NT2/D1 (cell line): ENCODE measurements at regions not wholly inside any gene's neighbourhood (a gene's known extent, or its start where the extent isn't known, plus 50 kb on each side); places are given as distances from the start of the nearest gene placed in this dataset.

ENCODE experiments used
- DNase-seq: peaks from one replicate; pipeline ENCODE4 v3.0.0-alpha.2; 2011; ENCODE audit warnings: low read depth, low spot score
- H3K27me3 ChIP-seq: 2 replicates; pipeline ENCODE4 v1.6.0; 2011; ENCODE audit warnings: mild to moderate bottlenecking; ENCODE audit not compliant: insufficient read length, insufficient read depth
- H3K36me3 ChIP-seq: 2 replicates; pipeline ENCODE4 v1.6.1; 2011; ENCODE audit warnings: mild to moderate bottlenecking, low read length, mixed read lengths; ENCODE audit not compliant: insufficient read depth, insufficient read length
- H3K4me1 ChIP-seq: 2 replicates; pipeline ENCODE4 v1.5.1; 2011; ENCODE audit not compliant: insufficient read depth, insufficient read length
- H3K4me3 ChIP-seq: 2 replicates; pipeline ENCODE4 v1.5.1; 2011; ENCODE audit warnings: low read depth; ENCODE audit not compliant: insufficient read length
- H3K9ac ChIP-seq: 2 replicates; pipeline ENCODE4 v1.6.0; 2011; ENCODE audit warnings: low read depth; ENCODE audit not compliant: insufficient read length
- H3K9me3 ChIP-seq: 2 replicates; pipeline ENCODE4 v1.5.1; 2011; ENCODE audit warnings: mild to moderate bottlenecking, low read length; ENCODE audit not compliant: insufficient read depth
- SUZ12 ChIP-seq: IDR thresholded peaks from 2 replicates; pipeline ENCODE4 v1.6.1; 2011; ENCODE audit not compliant: insufficient read length, insufficient read depth; ENCODE audit errors: extremely low read depth
- YY1 ChIP-seq: IDR thresholded peaks from 2 replicates; pipeline ENCODE4 v1.6.1; 2011; ENCODE audit not compliant: insufficient read length, insufficient read depth
- ZNF274 ChIP-seq: IDR thresholded peaks from 2 replicates; pipeline ENCODE4 v1.6.1; 2011; ENCODE audit warnings: mild to moderate bottlenecking, low read depth, low read length

GRCh38 chr14:25231004-25231403, 181.1 kb upstream of the STXBP6 start:
- H3K4me1 ChIP-seq: no peaks in the 10 kb centered on the region
- no peaks in the 10 kb centered on the region for H3K27me3 ChIP-seq
- H3K4me3 ChIP-seq: no peak overlapping the region
- H3K9ac ChIP-seq: no peak overlapping the region
- H3K36me3 ChIP-seq: no peaks in the 10 kb centered on the region
- no peak for DNase-seq
- TF ChIP-seq YY1: no peak
- TF ChIP-seq SUZ12: no peak
- no peak for TF ChIP-seq ZNF274
- H3K9me3 ChIP-seq: no peaks in the 10 kb centered on the region

GRCh38 chr14:25226214-25226613, 176.3 kb upstream of the STXBP6 start:
- no peak overlapping the region for H3K9ac ChIP-seq
- H3K36me3 ChIP-seq: no peaks in the 10 kb centered on the region
- no peaks in the 10 kb centered on the region for H3K27me3 ChIP-seq
- no peak for TF ChIP-seq ZNF274
- no peak for TF ChIP-seq SUZ12
- no peak for TF ChIP-seq YY1
- no peaks in the 10 kb centered on the region for H3K9me3 ChIP-seq
- H3K4me1 ChIP-seq: no peaks in the 10 kb centered on the region
- no peak for DNase-seq
- no peak overlapping the region for H3K4me3 ChIP-seq

DNA sequence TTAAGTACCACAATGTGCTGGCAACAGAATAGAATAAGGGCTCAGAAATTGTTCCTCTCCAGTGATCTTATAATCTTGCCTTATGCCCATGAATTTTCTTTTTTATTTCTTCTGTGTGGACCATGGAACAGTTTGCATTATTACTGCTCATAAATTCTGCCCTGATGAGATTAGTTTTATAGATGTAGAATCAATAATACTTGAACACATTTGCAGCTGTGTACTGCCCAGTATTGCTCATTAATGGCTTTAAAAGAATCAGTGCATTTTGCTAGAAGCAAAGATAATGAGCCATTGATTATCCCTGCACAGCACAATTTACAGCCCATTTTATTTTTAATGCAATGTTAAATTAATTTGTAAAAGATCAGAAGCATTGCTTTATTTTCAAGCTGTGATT, 172.3 kb upstream of the STXBP6 start:
- Histone ChIP-seq H3K9ac (no peak overlapping the region), H3K27me3 (no peaks in the 10 kb centered on the region), H3K4me3 (no peak overlapping the region), H3K4me1 (no peaks in the 10 kb centered on the region), H3K36me3 (no peaks in the 10 kb centered on the region), H3K9me3 (no peaks in the 10 kb centered on the region)
- TF ChIP-seq SUZ12 (no peak), YY1 (no peak), ZNF274 (no peak)
- DNase-seq: no peak

- TF ChIP-seq YY1 (no peak), ZNF274 (no peak), SUZ12 (no peak)
- Histone ChIP-seq H3K27me3 (no peaks in the 10 kb centered on the region), H3K4me3 (no peak overlapping the region), H3K36me3 (no peaks in the 10 kb centered on the region), H3K9ac (no peak overlapping the region), H3K9me3 (no peaks in the 10 kb centered on the region), H3K4me1 (no peaks in the 10 kb centered on the region)
- DNase-seq: no peak
Observed at GRCh38 chr14:25220514-25220913, 170.6 kb upstream of the STXBP6 start.

DNA sequence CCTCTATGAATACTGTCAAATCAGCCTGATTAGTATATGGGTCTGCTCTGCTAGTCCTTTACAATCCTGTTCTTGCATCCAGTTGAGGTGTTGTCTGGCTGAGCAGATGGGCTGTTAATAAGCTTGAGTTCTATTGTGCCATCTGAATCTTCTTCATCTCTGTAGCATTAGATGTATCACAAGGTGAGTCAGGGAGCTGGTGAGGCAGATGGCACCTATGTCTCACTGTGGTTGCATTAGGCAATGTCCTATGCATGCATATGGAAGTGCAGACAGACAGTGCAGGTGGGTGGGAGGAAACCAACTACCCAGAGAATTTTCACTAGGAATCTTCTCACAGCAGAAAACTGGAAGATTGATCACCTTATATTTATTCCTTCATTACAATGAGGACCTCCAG, 165.7 kb upstream of the STXBP6 start:
- DNase-seq: no peak
- no peaks in the 10 kb centered on the region for H3K36me3 ChIP-seq
- H3K9ac ChIP-seq: no peak overlapping the region
- TF ChIP-seq YY1 (no peak), ZNF274 (no peak), SUZ12 (no peak)
- H3K4me3 ChIP-seq: no peak overlapping the region
- no peaks in the 10 kb centered on the region for H3K4me1 ChIP-seq
- no peaks in the 10 kb centered on the region for H3K9me3 ChIP-seq
- H3K27me3 ChIP-seq: no peaks in the 10 kb centered on the region

- Histone ChIP-seq H3K9me3 (no peaks in the 10 kb centered on the region), H3K4me3 (no peak overlapping the region), H3K27me3 (no peaks in the 10 kb centered on the region), H3K36me3 (no peaks in the 10 kb centered on the region), H3K4me1 (no peaks in the 10 kb centered on the region), H3K9ac (no peak overlapping the region)
- no peak for DNase-seq
- no peak for TF ChIP-seq SUZ12
- no peak for TF ChIP-seq YY1
- TF ChIP-seq ZNF274: no peak
Observed at GRCh38 chr14:25197885-25198284, 147.9 kb upstream of the STXBP6 start.

DNA sequence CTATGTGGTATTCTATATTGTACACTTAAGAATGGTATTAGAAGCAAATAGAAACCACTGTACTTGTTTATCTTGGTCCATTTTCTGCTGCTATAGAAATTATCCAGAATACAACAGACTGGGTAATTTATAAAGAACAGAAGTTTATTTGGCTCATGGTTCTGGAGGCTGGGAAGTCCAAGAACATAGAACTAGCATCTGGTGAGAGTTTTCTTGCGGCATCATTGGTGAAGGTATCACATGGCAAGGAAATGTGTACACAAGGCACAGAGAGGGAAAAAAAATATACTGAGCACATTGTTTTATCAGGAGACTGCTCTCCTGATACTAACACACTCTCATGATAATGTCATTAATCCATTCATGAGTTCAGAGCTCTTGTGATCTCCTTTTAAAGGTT, 130.3 kb upstream of the STXBP6 start:
- Histone ChIP-seq H3K27me3 (no peaks in the 10 kb centered on the region), H3K9me3 (no peaks in the 10 kb centered on the region), H3K4me3 (no peak overlapping the region), H3K4me1 (no peaks in the 10 kb centered on the region), H3K9ac (no peak overlapping the region), H3K36me3 (no peaks in the 10 kb centered on the region)
- TF ChIP-seq YY1 (no peak), SUZ12 (no peak), ZNF274 (no peak)
- DNase-seq: no peak

DNA sequence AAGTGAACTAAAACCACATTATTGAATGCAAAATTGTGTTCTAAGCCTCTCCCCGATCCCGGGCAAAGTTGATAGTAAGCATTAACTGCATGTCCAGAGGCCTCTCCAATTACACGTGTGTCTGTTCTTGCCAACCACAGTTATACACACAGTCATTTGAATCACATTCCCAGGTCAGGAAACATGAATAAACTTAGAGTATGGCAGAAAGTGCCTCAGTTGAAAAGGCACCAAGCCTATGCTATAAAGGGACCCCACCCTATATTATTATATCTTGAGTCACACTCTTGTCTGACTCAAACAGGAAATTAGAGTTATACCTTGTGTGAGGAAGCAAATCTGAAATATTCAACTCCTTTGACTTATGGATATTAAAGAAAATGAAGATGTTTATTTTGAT, 128.3 kb upstream of the STXBP6 start:
- H3K9ac ChIP-seq: no peak overlapping the region
- no peaks in the 10 kb centered on the region for H3K4me1 ChIP-seq
- no peaks in the 10 kb centered on the region for H3K36me3 ChIP-seq
- H3K9me3 ChIP-seq: no peaks in the 10 kb centered on the region
- no peak overlapping the region for H3K4me3 ChIP-seq
- H3K27me3 ChIP-seq: no peaks in the 10 kb centered on the region
- TF ChIP-seq ZNF274: no peak
- no peak for TF ChIP-seq YY1
- TF ChIP-seq SUZ12: no peak
- no peak for DNase-seq
